ENCODE measurements at regions not wholly inside any gene's neighbourhood (a gene's known extent, or its start where the extent isn't known, plus 50 kb on each side); places are given as distances from the start of the nearest gene placed in this dataset.

GRCh38 chr5:117800261-117800660 is 1188.1 kb downstream of the DTWD2 start:
- TF ChIP-seq CTCF (IDR thresholded peaks at IDR 0.05) (no peak), ZFX (IDR thresholded peaks at IDR 0.05; ENCODE audit: borderline replicate concordance) (no peak)

Data from 22Rv1 (cell line).